Activated T-cell treated with anti-CD3 and anti-CD28 coated beads, Interleukin-2, amount 50 U/mL, for 24 hours (primary cell): ENCODE measurements at regions not wholly inside any gene's neighbourhood (a gene's known extent, or its start where the extent isn't known, plus 50 kb on each side); places are given as distances from the start of the nearest gene placed in this dataset.

Source experiments
- DNase-seq: peaks from one replicate; pipeline ENCODE4 v3.0.0-alpha.2; 2020
- H3K27ac Mint-ChIP-seq: 2 replicates; pipeline ENCODE4 v1.8.0; 2020; ENCODE audit warnings: mild to moderate bottlenecking, mixed read lengths
- H3K27me3 Mint-ChIP-seq: 2 replicates; pipeline ENCODE4 v1.8.0; 2020; ENCODE audit warnings: mixed read lengths
- H3K36me3 Mint-ChIP-seq: 2 replicates; pipeline ENCODE4 v1.8.0; 2020; ENCODE audit warnings: low read depth, mixed read lengths
- H3K4me1 Mint-ChIP-seq: 2 replicates; pipeline ENCODE4 v1.8.0; 2020; ENCODE audit warnings: low read depth, mixed read lengths
- H3K4me3 Mint-ChIP-seq: 2 replicates; pipeline ENCODE4 v1.8.0; 2020; ENCODE audit warnings: mild to moderate bottlenecking, moderate library complexity, mixed read lengths
- H3K9me3 Mint-ChIP-seq: 2 replicates; pipeline ENCODE4 v1.8.0; 2020; ENCODE audit warnings: mixed read lengths

DNA sequence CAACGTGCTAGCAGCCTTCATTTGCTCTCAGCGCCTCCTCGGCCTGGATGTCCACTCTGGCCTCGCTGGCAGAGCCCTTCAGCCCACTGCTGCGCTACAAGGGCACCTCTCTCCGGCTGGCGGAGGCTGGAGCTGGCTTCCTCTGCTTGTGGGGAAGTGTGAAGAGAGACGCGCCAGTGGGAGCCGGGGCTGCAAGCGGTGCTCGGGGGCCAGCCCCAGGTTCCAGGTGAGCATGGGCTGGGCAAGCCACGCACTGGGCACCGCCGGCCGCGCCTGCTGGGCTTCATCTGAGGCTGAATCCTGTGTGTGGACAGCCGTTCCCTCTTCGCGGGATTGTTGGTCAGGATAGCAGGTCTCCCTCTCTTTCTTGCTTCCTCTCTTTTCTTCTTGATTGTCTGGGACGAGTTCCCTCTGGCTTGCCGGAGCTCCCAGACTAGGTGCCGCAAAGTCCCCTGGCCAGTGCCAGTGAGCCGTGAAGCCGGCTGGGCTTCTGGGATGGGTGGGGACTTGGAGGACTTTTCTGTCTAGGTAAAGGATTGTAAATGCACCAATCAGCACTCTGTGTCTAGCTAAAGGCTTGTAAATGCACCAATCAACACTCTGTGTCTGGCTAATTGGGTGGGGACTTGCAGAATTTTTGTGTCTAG lies 165.0 kb downstream of the HEPH start:
- H3K36me3 Mint-ChIP-seq, result no peaks in the 10 kb centered on the region
- no peak overlapping the region for H3K4me3 Mint-ChIP-seq
- H3K27ac Mint-ChIP-seq, result no peak overlapping the region
- peaks cover 6% of the 10 kb centered on the region for H3K9me3 Mint-ChIP-seq
- H3K27me3 Mint-ChIP-seq, result peaks cover 22% of the 10 kb centered on the region
- DNase-seq, result no peak
- H3K4me1 Mint-ChIP-seq, result no peaks in the 10 kb centered on the region

DNA sequence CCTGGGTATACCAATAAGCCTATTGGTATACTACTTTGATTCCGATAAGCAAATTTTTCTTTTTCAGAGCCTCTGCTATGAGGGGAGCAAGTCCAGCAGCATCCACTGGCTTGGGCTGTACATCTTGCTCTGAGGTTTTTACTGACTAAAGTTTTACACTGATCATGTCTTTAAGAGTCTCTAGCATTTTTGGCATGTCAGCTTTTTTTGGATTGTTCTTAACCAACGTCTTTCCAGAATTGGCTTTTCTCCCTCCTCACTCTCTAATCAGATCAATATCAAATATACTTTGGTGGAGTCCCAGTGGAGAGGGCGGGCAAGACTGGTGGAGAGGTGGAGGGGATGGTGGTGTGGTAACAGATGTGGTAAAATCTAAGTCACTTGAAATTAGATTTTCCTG lies 196.8 kb downstream of the HEPH start:
- Mint-ChIP-seq H3K36me3 (no peaks in the 10 kb centered on the region), H3K27me3 (peaks cover 15% of the 10 kb centered on the region), H3K9me3 (no peaks in the 10 kb centered on the region), H3K4me3 (no peak overlapping the region), H3K27ac (no peak overlapping the region), H3K4me1 (no peaks in the 10 kb centered on the region)
- DNase-seq, result no peak

DNA sequence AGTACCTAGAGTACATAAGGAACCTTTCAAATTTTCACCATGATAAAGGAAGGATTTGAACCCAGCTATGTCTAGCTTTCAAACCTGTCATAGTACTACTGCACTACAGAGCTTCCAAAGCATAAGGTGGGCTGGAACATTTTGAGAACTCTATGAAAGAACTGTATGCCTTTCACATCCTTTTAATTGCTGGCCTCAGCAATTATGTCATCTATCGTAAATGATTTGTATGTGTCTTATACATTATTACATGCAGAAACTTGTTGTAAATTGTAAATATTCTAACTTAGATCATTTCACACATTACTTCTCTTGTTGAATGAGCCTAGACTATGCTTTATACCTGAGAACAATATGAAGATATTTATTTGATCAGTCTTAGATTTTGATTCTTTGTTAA lies 220.7 kb downstream of the HEPH start:
- Mint-ChIP-seq H3K36me3 (no peaks in the 10 kb centered on the region), H3K27me3 (peaks cover 57% of the 10 kb centered on the region), H3K27ac (no peak overlapping the region), H3K9me3 (no peaks in the 10 kb centered on the region), H3K4me1 (no peaks in the 10 kb centered on the region), H3K4me3 (no peak overlapping the region)
- no peak for DNase-seq

DNA sequence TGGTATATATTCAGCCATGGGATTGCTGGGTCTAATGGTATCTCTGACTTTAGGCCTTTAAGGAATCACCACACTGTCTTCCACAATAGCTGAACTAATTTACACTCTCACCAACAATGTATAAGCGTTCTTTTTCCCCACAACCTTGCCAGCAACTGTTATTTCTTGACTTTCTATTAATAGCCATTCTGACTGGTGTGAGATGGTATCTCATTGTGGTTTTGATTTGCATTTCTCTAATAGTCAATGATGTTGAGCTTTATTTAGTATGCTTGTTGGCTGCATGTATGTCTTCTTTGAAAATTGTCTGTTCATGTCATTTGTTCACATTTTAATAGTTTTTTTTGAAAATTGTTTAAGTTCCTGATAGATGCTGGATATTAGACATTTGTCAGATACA lies 235.2 kb downstream of the HEPH start:
- Mint-ChIP-seq H3K36me3 (no peaks in the 10 kb centered on the region), H3K27me3 (peaks cover 13% of the 10 kb centered on the region), H3K4me3 (no peak overlapping the region), H3K9me3 (peaks cover 10% of the 10 kb centered on the region), H3K4me1 (no peaks in the 10 kb centered on the region), H3K27ac (no peak overlapping the region)
- DNase-seq, result no peak

DNA sequence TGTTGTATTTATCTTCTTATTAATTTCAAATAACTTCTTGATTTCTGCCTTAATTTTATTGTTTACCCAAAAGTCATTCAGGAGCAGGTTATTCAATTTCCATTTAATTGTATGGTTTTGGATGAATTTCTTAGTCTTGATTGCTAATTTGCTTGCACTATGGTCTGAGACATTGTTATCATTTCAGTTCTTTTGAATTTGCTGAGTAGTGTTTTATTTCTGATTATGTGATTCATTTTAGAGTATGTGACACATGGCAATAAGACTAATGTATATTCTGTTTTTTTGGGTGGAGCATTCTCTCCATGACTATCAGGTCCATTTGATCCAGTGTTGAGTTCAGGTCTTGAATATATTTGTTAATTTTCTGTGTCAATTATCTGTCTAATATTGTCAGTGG lies 236.7 kb downstream of the EDA2R start:
- Mint-ChIP-seq H3K4me3 (no peak overlapping the region), H3K36me3 (no peaks in the 10 kb centered on the region), H3K27ac (no peak overlapping the region), H3K27me3 (peaks cover 29% of the 10 kb centered on the region), H3K9me3 (no peaks in the 10 kb centered on the region), H3K4me1 (no peaks in the 10 kb centered on the region)
- DNase-seq, result no peak

DNA sequence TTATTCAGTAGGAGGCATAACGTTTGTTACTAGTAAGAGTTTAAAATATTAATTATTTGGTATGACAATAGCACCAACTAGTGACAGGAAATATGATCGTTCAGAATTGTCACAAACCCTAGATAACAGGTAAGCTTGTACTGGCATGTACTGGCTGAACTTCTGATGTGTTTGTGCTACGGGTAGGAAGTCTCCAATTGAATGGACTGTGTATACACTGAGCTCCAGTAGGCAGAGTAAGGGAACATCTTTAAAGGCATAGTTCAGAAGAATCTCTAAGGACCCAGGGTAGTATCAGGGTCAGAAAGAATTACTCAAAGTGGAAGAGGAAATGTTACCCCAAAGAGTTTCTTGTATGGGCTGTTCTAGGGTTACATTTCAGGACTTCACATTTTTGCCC lies 230.4 kb downstream of the EDA2R start:
- H3K4me1 Mint-ChIP-seq, result no peaks in the 10 kb centered on the region
- H3K9me3 Mint-ChIP-seq, result no peaks in the 10 kb centered on the region
- no peak overlapping the region for H3K27ac Mint-ChIP-seq
- peaks cover 44% of the 10 kb centered on the region for H3K27me3 Mint-ChIP-seq
- no peaks in the 10 kb centered on the region for H3K36me3 Mint-ChIP-seq
- DNase-seq, result no peak
- H3K4me3 Mint-ChIP-seq, result no peak overlapping the region

DNA sequence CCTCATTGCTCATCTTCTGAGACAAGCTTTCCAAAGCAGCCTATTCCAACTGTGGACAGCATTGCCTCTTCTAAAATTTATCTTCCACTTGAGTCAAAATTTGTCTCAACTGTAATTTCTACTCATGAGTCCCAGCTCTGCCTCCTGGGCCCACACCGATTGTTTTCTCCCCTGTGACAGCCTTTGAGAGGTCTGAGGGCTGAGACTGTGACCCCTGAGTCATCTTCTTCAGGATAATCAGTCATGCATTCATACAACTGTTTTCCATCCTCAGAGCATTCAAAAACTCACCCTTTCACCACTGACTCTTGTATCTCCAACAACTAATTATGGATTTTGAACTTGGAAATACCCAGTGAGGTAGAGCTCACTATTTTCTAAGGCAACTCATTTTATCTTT lies 228.1 kb downstream of the EDA2R start:
- H3K27ac Mint-ChIP-seq, result no peak overlapping the region
- no peaks in the 10 kb centered on the region for H3K4me1 Mint-ChIP-seq
- H3K9me3 Mint-ChIP-seq, result no peaks in the 10 kb centered on the region
- no peaks in the 10 kb centered on the region for H3K36me3 Mint-ChIP-seq
- H3K4me3 Mint-ChIP-seq, result no peak overlapping the region
- H3K27me3 Mint-ChIP-seq, result peaks cover 39% of the 10 kb centered on the region
- DNase-seq, result no peak
